D341Med (cell line): ENCODE measurements at regions not wholly inside any gene's neighbourhood (a gene's known extent, or its start where the extent isn't known, plus 50 kb on each side); places are given as distances from the start of the nearest gene placed in this dataset.
"Not testable (repeated sequence)": the region's sequence is repeated elsewhere in the genome, so short reads cannot be mapped to it uniquely, and the experiment has no call there.

ENCODE experiments used
- DNase-seq: peaks from one replicate; pipeline ENCODE4 v3.0.0; 2012; ENCODE audit warnings: low spot score

GRCh38 chr10:56447613-56448012, 86.6 kb upstream of the ZWINT start:
- DNase-seq = not testable (repeated sequence)

- DNase-seq = not testable (repeated sequence)
These were observed 80.3 kb upstream of the ZWINT start for GRCh38 chr10:56441337-56441736.
